ENCODE measurements at regions not wholly inside any gene's neighbourhood (a gene's known extent, or its start where the extent isn't known, plus 50 kb on each side); places are given as distances from the start of the nearest gene placed in this dataset.

- no peak for TF ChIP-seq CTCF (conservative IDR thresholded peaks at IDR 0.05; ENCODE audit: low read depth, low read length)
- no peak overlapping the region for H3K4me3 ChIP-seq (ENCODE audit: low read depth, low read length)
- DNase-seq (ENCODE audit: low read depth), result no peak
Measured at GRCh38 chr6:33962246-33963027, 158.6 kb upstream of the MLN start.

DNA sequence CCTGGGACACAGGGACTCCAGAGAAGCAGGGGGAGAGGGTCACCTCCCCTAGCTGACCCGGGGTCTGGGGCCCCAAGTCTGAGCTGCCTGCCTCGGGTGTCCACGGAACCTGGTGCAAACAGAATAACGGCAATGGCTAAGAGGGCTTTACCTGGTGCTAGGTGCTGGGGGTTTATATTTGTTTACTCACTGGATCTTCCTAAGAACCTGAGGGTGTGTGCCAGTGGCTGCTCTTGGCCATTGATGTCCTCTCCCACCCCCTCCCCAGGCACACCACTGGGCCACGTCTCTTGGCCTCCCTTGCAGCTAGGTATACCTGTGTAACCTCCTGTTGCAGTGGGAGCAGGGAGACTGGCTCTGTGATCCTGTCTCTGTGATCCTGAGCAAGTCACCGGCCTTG lies 157.9 kb upstream of the MLN start:
- H3K4me3 ChIP-seq (ENCODE audit: low read depth, low read length), result no peak overlapping the region
- no peak for TF ChIP-seq CTCF (conservative IDR thresholded peaks at IDR 0.05; ENCODE audit: low read depth, low read length)
- DNase-seq (ENCODE audit: low read depth), result no peak

- no peak for TF ChIP-seq CTCF (conservative IDR thresholded peaks at IDR 0.05; ENCODE audit: low read depth, low read length)
- no peak overlapping the region for H3K4me3 ChIP-seq (ENCODE audit: low read depth, low read length)
- DNase-seq (ENCODE audit: low read depth), result no peak
Measured at GRCh38 chr6:33960345-33961313, 156.8 kb upstream of the MLN start.

- H3K4me3 ChIP-seq (ENCODE audit: low read depth, low read length), result no peak overlapping the region
- no peak for DNase-seq (ENCODE audit: low read depth)
- no peak for TF ChIP-seq CTCF (conservative IDR thresholded peaks at IDR 0.05; ENCODE audit: low read depth, low read length)
Measured at GRCh38 chr6:33959661-33960344, 156.0 kb upstream of the MLN start.

- no peak for DNase-seq (ENCODE audit: low read depth)
- no peak overlapping the region for H3K4me3 ChIP-seq (ENCODE audit: low read depth, low read length)
- no peak for TF ChIP-seq CTCF (conservative IDR thresholded peaks at IDR 0.05; ENCODE audit: low read depth, low read length)
Measured at GRCh38 chr6:33959329-33959651, 155.5 kb upstream of the MLN start.

DNA sequence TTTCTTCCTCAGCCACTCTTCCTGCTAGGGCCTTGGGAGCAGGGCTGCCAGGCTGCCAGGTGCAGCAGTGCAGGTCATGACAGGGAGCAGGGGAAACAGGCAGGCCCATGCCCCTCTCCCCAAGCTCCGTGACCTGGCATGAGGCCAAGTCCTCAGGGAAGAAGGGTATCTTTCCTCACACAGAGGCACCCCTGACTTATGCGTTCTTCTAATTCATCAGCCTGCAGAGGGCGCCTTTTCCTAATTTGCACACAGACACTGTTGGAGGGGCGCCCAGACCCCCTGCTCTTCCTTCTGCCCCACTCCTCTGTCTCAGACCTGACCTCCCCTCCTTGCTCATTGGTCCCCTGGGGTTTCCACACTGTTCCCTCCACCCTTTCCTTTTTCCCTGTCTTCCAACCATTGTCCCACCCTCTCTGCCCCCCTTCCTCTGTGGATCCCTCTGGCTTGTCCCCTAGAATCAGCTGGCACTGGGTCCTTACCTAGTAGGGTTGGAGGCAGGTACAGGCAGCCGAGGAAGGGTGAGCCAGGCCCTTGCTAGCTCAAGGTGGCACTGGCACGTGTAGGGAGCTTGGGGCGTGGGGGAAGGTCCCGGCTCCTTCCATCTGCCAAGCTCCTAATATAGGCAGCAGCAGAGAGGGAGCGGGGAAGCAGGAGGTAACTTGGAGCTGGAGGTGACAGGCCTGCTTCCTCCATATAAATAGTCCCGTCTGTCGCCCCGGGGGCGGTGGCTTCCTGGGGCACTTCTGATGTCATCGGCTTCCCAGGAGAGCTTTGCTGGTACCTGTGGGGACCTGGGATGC lies 154.9 kb upstream of the MLN start:
- peak; percentile 47 for TF ChIP-seq CTCF (conservative IDR thresholded peaks at IDR 0.05; ENCODE audit: low read depth, low read length)
- no peak for DNase-seq (ENCODE audit: low read depth)
- H3K4me3 ChIP-seq (ENCODE audit: low read depth, low read length), result no peak overlapping the region

Measured in epithelial cell of proximal tubule (primary cell).